A673 (cell line): ENCODE measurements at regions not wholly inside any gene's neighbourhood (a gene's known extent, or its start where the extent isn't known, plus 50 kb on each side); places are given as distances from the start of the nearest gene placed in this dataset.

Experiments used
- BruUV-seq: library from RNA; stranded (reverse); fragments of 400-500 nt; replicated peaks from 2 replicates; lab custom pipeline; 2021; lab: Mats Ljungman, UMichigan
- CTCF ChIA-PET: fragments of 300-600 bp; sonication (Branson Sonifier 250); formaldehyde crosslinking; loops from one replicate; lab custom pipeline; 2022; ENCODE audit warnings: antibody characterized with exemption; lab: Charles Lee
- POLR2A ChIA-PET: fragments of 300-600 bp; sonication (Branson Sonifier 250); formaldehyde crosslinking; loops from one replicate; lab custom pipeline; 2022; ENCODE audit warnings: antibody characterized with exemption; ENCODE audit not compliant: low non-redundant PET; lab: Charles Lee
- DNase-seq: peaks from one replicate; pipeline ENCODE4 v3.0.0-alpha.2; 2015; ENCODE audit warnings: low spot score
- H3K27ac ChIP-seq: fragments of 200-600 bp; sonication (generic); 2 replicates; pipeline ENCODE4 v1.5.1; 2016; ENCODE audit warnings: mixed run types, low read depth, mild to moderate bottlenecking, mixed read lengths, antibody characterized with exemption, low read length; ENCODE audit not compliant: poor library complexity, severe bottlenecking
- H3K27me3 ChIP-seq: fragments of 200-600 bp; sonication (generic); replicated peaks from 2 replicates; pipeline ENCODE4 v1.6.1; 2017; ENCODE audit warnings: mixed run types, low read depth, mild to moderate bottlenecking, mixed read lengths, antibody characterized with exemption, low read length; ENCODE audit not compliant: insufficient read depth, poor library complexity
- H3K36me3 ChIP-seq: fragments of 200-600 bp; sonication (generic); 2 replicates; pipeline ENCODE4 v1.6.1; 2016; ENCODE audit warnings: mixed run types, mild to moderate bottlenecking, mixed read lengths, antibody characterized with exemption, low read length; ENCODE audit not compliant: insufficient read depth, poor library complexity, severe bottlenecking
- H3K4me1 ChIP-seq: fragments of 200-600 bp; sonication (generic); 2 replicates; pipeline ENCODE4 v1.6.1; 2017; ENCODE audit warnings: mixed run types, mild to moderate bottlenecking, mixed read lengths, antibody characterized with exemption, low read length; ENCODE audit not compliant: insufficient read depth, poor library complexity, severe bottlenecking
- H3K4me3 ChIP-seq: fragments of 200-600 bp; sonication (generic); 2 replicates; pipeline ENCODE4 v1.5.1; 2016; ENCODE audit warnings: low read depth, mixed run types, mild to moderate bottlenecking, mixed read lengths, low read length; ENCODE audit not compliant: poor library complexity, severe bottlenecking
- H3K9me3 ChIP-seq: fragments of 200-600 bp; sonication (generic); 2 replicates; pipeline ENCODE4 v1.6.1; 2016; ENCODE audit warnings: mixed run types, low read depth, mild to moderate bottlenecking, mixed read lengths, antibody characterized with exemption, low read length; ENCODE audit not compliant: poor library complexity, severe bottlenecking
- CTCF ChIP-seq: fragments of 300-800, 200-600 bp; sonication (generic); conservative IDR thresholded peaks from 2 replicates; pipeline ENCODE4 v1.5.1; 2017; ENCODE audit warnings: low read depth, mild to moderate bottlenecking, antibody characterized with exemption, low read length, moderate library complexity, mixed read lengths
- EZH2 ChIP-seq: fragments of 200-600 bp; sonication (generic); IDR thresholded peaks from 2 replicates; pipeline ENCODE4 v1.6.1; 2017; ENCODE audit warnings: borderline replicate concordance, low read depth, mild to moderate bottlenecking, mixed read lengths, antibody characterized with exemption, low read length; ENCODE audit not compliant: poor library complexity, severe bottlenecking
- intact Hi-C: fragments of 100-400 bp; cut with micrococcal nuclease; formaldehyde crosslinking; loops from one replicate; pipeline ENCODE4 v1.10.0; 2022; ENCODE audit not compliant: unreplicated experiment

- no TSS peak for BruUV-seq
- intact Hi-C loops: no loop called here
- Histone ChIP-seq H3K36me3 (no peaks in the 10 kb centered on the region), H3K4me3 (no peak overlapping the region), H3K4me1 (no peaks in the 10 kb centered on the region), H3K27ac (no peak overlapping the region), H3K9me3 (no peaks in the 10 kb centered on the region), H3K27me3 (peaks cover 11% of the 10 kb centered on the region)
- DNase-seq: peak; percentile 2
- ChIA-PET POLR2A (no interaction called here), CTCF (interaction anchor here (0.6 to 1.0 kb wide), 2 partner anchors 21 to 1171 kb away, joined by 3 read pairs; no protein-coding TSS in a partner anchor)
- TF ChIP-seq EZH2 (no peak), CTCF (peak; percentile 35; the same call in 1 of the 2 replicates)
Measured at GRCh38 chr18:2083691-2084090, 487.6 kb downstream of the METTL4 start.

DNA sequence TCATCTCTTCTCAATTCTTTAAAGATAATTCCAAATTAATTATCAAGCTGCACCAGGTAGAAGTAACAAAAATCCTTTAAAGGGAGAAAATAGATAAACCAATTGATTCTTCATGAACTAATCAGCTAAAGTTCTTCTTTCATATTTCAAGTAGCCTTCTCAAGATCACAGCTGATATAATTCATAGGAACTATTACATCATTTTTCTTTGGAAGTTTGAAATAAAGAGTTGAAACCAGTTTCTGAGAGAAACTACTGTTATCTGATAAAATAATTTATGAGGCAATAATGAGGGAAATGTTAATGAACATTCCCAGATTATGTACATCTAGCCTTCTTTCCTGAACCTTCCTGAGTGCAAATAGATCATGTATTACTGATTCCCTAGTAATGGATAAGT, 484.9 kb downstream of the METTL4 start:
- CTCF ChIA-PET: no interaction called here
- POLR2A ChIA-PET: no interaction called here
- DNase-seq: no peak
- H3K36me3 ChIP-seq: no peaks in the 10 kb centered on the region
- H3K9me3 ChIP-seq: no peaks in the 10 kb centered on the region
- intact Hi-C loops: no loop called here
- TF ChIP-seq CTCF: no peak
- TF ChIP-seq EZH2: no peak
- H3K27ac ChIP-seq: no peak overlapping the region
- H3K4me1 ChIP-seq: no peaks in the 10 kb centered on the region
- BruUV-seq: no TSS peak
- no peak overlapping the region for H3K4me3 ChIP-seq
- peaks cover 5% of the 10 kb centered on the region for H3K27me3 ChIP-seq

DNA sequence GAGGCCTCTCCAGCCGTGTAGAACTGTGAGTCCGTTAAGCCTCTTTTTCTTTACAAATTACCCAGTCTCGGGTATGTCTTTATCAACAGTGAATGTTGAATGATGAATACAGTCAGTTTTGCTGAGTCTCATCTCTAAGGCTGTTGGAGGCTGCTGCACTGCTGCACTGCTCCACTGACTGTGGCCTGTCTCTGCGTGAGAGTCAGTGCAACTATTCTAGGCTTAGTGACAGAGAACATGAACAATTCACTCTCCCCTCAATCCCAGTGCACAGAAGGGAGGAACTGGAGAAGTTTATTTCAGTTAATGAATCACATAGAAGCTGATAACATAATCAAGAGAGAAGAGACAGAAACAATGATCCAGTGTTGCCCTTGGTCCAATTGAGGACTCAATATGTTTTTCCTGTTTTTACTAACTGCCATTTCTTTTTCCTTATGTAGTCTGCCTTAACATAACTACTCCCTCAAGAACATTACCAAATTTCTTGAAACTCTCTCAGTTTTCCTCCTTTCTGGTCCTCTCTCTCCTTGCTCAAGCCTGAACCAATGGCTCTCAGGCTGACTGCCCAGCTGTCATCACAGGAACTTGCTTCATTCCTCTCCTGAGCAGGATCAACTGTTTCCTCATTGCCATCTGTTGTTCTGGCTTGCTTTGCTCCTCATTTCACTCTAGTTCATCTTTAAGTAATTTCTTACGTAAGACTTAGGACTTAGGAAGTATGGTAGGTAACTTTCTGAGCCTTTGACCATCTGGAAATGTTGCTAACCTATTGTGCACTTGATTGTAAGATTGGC, 483.2 kb downstream of the METTL4 start:
- TF ChIP-seq CTCF: no peak
- no peak for TF ChIP-seq EZH2
- Histone ChIP-seq H3K36me3 (no peaks in the 10 kb centered on the region), H3K27me3 (no peaks in the 10 kb centered on the region), H3K4me3 (no peak overlapping the region), H3K9me3 (no peaks in the 10 kb centered on the region), H3K4me1 (no peaks in the 10 kb centered on the region), H3K27ac (no peak overlapping the region)
- no TSS peak for BruUV-seq
- no peak for DNase-seq
- ChIA-PET CTCF (no interaction called here), POLR2A (no interaction called here)
- intact Hi-C loops: no loop called here
